C4-2B (cell line): ENCODE measurements at regions not wholly inside any gene's neighbourhood (a gene's known extent, or its start where the extent isn't known, plus 50 kb on each side); places are given as distances from the start of the nearest gene placed in this dataset.

Experiments used
- CTCF ChIP-seq: fragments of 450-650 bp; conservative IDR thresholded peaks from 2 replicates; pipeline ENCODE4 v1.5.1; 2017; ENCODE audit warnings: mild to moderate bottlenecking
- ZFX ChIP-seq: fragments of 450-650 bp; IDR thresholded peaks from 2 replicates; pipeline ENCODE4 v1.6.1; 2017

- TF ChIP-seq CTCF (no peak), ZFX (no peak)
Measured at GRCh38 chr7:125391921-125392320, 462.3 kb upstream of the POT1 start.
